ENCODE measurements at regions not wholly inside any gene's neighbourhood (a gene's known extent, or its start where the extent isn't known, plus 50 kb on each side); places are given as distances from the start of the nearest gene placed in this dataset.

DNA sequence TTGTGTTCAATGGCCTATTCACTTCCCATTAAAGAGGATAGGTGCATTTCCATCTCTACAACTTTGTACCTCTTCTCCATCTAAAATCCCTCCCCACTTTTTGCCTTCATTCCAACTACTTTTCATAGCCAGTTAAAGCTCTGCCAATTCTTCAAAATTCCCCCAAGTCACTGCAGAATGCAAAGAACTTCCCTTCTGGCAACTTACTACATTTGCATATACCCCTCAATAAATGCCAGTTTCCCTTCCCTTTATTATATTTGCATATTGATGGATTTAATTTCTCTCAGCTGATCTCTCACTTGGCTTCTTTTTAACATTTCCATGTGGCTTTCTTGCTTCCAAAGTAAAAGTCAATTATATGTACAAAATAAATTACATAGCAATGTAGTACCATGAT lies 393.4 kb downstream of the HACE1 start:
- no peak overlapping the region for H2AFZ ChIP-seq (ENCODE audit: low read depth)
- no peaks in the 10 kb centered on the region for H3K27me3 ChIP-seq (ENCODE audit: insufficient read depth)
- H3K4me2 ChIP-seq, result no peak overlapping the region
- H3K9me2 ChIP-seq, result no peaks in the 10 kb centered on the region
- no peaks in the 10 kb centered on the region for H3K79me2 ChIP-seq (ENCODE audit: insufficient read depth)
- no peaks in the 10 kb centered on the region for H3F3A ChIP-seq (replicated peaks; ENCODE audit: insufficient read depth)
- TF ChIP-seq, protein P1, sequence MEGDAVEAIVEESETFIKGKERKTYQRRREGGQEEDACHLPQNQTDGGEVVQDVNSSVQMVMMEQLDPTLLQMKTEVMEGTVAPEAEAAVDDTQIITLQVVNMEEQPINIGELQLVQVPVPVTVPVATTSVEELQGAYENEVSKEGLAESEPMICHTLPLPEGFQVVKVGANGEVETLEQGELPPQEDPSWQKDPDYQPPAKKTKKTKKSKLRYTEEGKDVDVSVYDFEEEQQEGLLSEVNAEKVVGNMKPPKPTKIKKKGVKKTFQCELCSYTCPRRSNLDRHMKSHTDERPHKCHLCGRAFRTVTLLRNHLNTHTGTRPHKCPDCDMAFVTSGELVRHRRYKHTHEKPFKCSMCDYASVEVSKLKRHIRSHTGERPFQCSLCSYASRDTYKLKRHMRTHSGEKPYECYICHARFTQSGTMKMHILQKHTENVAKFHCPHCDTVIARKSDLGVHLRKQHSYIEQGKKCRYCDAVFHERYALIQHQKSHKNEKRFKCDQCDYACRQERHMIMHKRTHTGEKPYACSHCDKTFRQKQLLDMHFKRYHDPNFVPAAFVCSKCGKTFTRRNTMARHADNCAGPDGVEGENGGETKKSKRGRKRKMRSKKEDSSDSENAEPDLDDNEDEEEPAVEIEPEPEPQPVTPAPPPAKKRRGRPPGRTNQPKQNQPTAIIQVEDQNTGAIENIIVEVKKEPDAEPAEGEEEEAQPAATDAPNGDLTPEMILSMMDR (IDR thresholded peaks at IDR 0.05), result no peak
- TF ChIP-seq, protein P2, sequence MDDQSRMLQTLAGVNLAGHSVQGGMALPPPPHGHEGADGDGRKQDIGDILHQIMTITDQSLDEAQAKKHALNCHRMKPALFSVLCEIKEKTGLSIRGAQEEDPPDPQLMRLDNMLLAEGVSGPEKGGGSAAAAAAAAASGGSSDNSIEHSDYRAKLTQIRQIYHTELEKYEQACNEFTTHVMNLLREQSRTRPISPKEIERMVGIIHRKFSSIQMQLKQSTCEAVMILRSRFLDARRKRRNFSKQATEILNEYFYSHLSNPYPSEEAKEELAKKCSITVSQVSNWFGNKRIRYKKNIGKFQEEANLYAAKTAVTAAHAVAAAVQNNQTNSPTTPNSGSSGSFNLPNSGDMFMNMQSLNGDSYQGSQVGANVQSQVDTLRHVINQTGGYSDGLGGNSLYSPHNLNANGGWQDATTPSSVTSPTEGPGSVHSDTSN (IDR thresholded peaks at IDR 0.05), result no peak
- no peak for TF ChIP-seq CHD2 (IDR thresholded peaks at IDR 0.05; ENCODE audit: low read length, partially characterized antibody)
- ChIA-PET POLR2A (no interaction called here), CTCF (interaction anchor here (3.8 kb wide), 1 partner anchor 17 kb away, joined by 18 read pairs; no protein-coding TSS in a partner anchor)
- no peak for DNase-seq
- no peak overlapping the region for H3K27ac ChIP-seq (ENCODE audit: low read depth in 2 of 2, low read length in 1 of 2)
- peaks cover 0 to 5% of the 10 kb centered on the region in 2 experiments; a peak in 2 of 4 replicates for H3K4me1 ChIP-seq (ENCODE audit: control insufficient read depth in 1 of 2, insufficient read depth in 2 of 2, low read depth in 1 of 2, low read length in 1 of 2)
- H3K4me3 ChIP-seq (ENCODE audit: low read depth in 2 of 2, low read length in 1 of 2), result no peak overlapping the region
- H3K9ac ChIP-seq, result no peak overlapping the region
- no peaks in the 10 kb centered on the region for H3K9me3 ChIP-seq
- H3K36me3 ChIP-seq (replicated peaks in 1 of 2; ENCODE audit: control insufficient read depth in 1 of 2, insufficient read depth in 2 of 2, low read length in 1 of 2), result no peaks in the 10 kb centered on the region
- no peaks in the 10 kb centered on the region for H4K20me1 ChIP-seq (ENCODE audit: insufficient read depth)

DNA sequence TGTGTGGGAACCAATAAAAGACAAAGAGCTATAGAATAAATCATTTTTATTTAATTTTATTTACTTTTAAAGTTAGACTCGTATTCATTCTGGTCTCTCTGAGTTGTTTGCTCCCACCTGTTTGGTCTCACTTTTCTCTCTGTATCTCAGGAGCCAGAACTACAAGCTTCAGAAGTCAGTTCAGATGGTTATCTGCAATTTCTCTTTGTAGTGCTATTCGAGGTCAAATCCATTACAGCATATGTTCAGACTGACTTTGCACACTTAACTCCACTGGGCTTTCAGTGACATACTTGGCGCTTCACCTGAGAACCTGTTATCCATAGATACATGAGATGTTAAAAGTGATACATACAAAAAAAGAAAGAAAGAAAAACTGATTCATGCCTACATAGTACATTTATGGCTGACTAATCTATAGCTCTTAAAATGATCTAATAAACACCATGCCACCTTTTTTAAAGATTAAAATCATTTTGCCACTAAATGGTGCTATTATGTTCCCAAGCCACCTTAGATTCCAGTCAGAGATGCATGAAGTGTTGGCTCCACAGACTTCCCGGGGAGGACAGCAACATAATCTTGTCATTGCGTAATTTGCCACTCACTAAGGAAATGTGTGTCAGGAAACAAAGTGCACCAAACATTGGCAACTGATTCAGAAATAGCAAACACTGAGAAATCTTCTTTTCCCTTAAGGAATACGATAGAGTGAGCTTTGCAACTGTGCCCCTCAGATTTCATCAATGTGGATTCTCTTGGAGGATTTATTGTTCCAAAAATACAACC lies 396.7 kb downstream of the HACE1 start:
- TF ChIP-seq SIN3A (IDR thresholded peaks at IDR 0.05; ENCODE audit: borderline replicate concordance, low read depth, low read length) (no peak), TEAD4 (IDR thresholded peaks at IDR 0.05; ENCODE audit: borderline replicate concordance, insufficient read depth) (no peak), CHD2 (IDR thresholded peaks at IDR 0.05; ENCODE audit: low read length, partially characterized antibody) (no peak), MEF2A (IDR thresholded peaks at IDR 0.05; ENCODE audit: borderline replicate concordance, low read depth) (no peak), NFIC (IDR thresholded peaks at IDR 0.05; ENCODE audit: borderline replicate concordance) (no peak), FOXM1 (IDR thresholded peaks at IDR 0.05; ENCODE audit: low read depth) (no peak), TCF12 (IDR thresholded peaks at IDR 0.05) (no peak), TAF1 (IDR thresholded peaks at IDR 0.05; ENCODE audit: borderline replicate concordance, low read depth, low read length) (no peak), GATA2 (CRISPR knock-in tag; IDR thresholded peaks at IDR 0.05) (no peak), RCOR1 (IDR thresholded peaks at IDR 0.05; ENCODE audit: low read length) (no peak), NRF1 (IDR thresholded peaks at IDR 0.05; ENCODE audit: low read depth, low read length) (no peak)
- TF ChIP-seq, protein P2 (IDR thresholded peaks at IDR 0.05), result no peak
- TF ChIP-seq, protein P3, sequence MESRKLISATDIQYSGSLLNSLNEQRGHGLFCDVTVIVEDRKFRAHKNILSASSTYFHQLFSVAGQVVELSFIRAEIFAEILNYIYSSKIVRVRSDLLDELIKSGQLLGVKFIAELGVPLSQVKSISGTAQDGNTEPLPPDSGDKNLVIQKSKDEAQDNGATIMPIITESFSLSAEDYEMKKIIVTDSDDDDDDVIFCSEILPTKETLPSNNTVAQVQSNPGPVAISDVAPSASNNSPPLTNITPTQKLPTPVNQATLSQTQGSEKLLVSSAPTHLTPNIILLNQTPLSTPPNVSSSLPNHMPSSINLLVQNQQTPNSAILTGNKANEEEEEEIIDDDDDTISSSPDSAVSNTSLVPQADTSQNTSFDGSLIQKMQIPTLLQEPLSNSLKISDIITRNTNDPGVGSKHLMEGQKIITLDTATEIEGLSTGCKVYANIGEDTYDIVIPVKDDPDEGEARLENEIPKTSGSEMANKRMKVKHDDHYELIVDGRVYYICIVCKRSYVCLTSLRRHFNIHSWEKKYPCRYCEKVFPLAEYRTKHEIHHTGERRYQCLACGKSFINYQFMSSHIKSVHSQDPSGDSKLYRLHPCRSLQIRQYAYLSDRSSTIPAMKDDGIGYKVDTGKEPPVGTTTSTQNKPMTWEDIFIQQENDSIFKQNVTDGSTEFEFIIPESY (IDR thresholded peaks at IDR 0.05; ENCODE audit: borderline replicate concordance, low read depth), result no peak
- TF ChIP-seq, protein P4, sequence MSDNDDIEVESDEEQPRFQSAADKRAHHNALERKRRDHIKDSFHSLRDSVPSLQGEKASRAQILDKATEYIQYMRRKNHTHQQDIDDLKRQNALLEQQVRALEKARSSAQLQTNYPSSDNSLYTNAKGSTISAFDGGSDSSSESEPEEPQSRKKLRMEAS (IDR thresholded peaks at IDR 0.05; ENCODE audit: low read depth), result no peak
- TF ChIP-seq, protein P5, sequence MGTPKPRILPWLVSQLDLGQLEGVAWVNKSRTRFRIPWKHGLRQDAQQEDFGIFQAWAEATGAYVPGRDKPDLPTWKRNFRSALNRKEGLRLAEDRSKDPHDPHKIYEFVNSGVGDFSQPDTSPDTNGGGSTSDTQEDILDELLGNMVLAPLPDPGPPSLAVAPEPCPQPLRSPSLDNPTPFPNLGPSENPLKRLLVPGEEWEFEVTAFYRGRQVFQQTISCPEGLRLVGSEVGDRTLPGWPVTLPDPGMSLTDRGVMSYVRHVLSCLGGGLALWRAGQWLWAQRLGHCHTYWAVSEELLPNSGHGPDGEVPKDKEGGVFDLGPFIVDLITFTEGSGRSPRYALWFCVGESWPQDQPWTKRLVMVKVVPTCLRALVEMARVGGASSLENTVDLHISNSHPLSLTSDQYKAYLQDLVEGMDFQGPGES (IDR thresholded peaks at IDR 0.05; ENCODE audit: low read depth, low read length), result no peak
- Histone ChIP-seq H3K4me2 (no peak overlapping the region), H3K79me2 (ENCODE audit: insufficient read depth) (no peaks in the 10 kb centered on the region), H4K20me1 (ENCODE audit: insufficient read depth) (no peaks in the 10 kb centered on the region), H3K4me3 (ENCODE audit: low read depth in 2 of 2, low read length in 1 of 2) (no peak overlapping the region), H3K4me1 (ENCODE audit: control insufficient read depth in 1 of 2, insufficient read depth in 2 of 2, low read depth in 1 of 2, low read length in 1 of 2) (peaks cover 0 to 5% of the 10 kb centered on the region in 2 experiments; a peak in 2 of 4 replicates), H2AFZ (ENCODE audit: low read depth) (no peak overlapping the region), H3K9me3 (no peaks in the 10 kb centered on the region), H3K27me3 (ENCODE audit: insufficient read depth) (no peaks in the 10 kb centered on the region), H3K9ac (no peak overlapping the region), H3F3A (replicated peaks; ENCODE audit: insufficient read depth) (no peaks in the 10 kb centered on the region), H3K27ac (ENCODE audit: low read depth in 2 of 2, low read length in 1 of 2) (no peak overlapping the region), H3K9me2 (no peaks in the 10 kb centered on the region), H3K36me3 (replicated peaks in 1 of 2; ENCODE audit: control insufficient read depth in 1 of 2, insufficient read depth in 2 of 2, low read length in 1 of 2) (no peaks in the 10 kb centered on the region)
- CTCF ChIA-PET, result interaction anchor here (1.0 kb wide), 1 partner anchor 12 kb away, joined by 3 read pairs; no protein-coding TSS in a partner anchor
- POLR2A ChIA-PET, result no interaction called here
- DNase-seq, result peak; percentile 15
- WGBS (ENCODE audit: low lambda C conversion rate), result 37% methylated on average over 6 of the region's 6 CpGs
